ENCODE measurements at regions not wholly inside any gene's neighbourhood (a gene's known extent, or its start where the extent isn't known, plus 50 kb on each side); places are given as distances from the start of the nearest gene placed in this dataset.
A peak's percentile ranks its signal among the peaks of the same experiment; 100 is the strongest.

DNA sequence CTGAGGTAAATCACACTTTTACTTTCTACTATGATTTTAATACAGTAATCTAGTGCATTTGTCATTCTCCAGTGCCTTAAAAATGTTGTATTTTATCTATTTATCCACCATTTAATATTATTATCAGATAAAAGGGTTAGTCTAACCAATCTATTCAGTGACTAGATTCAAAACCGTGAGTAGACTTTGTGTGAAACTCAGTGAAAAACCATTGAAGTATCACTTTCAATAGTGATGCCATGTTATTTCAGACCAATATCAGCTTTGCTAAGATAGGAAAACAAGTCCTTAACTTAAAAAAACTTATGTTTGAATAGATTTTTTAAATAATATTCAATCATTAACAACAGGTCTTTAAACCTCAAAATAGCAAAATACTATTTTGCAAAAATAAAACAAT lies 1628.7 kb downstream of the REEP3 start:
- Histone ChIP-seq H2AFZ (ENCODE audit: low read depth, low read length) (no peak overlapping the region), H3K14ac (ENCODE audit: low read length in 2 of 2) (no peak overlapping the region), H3K27me3 (ENCODE audit: control insufficient read depth in 1 of 2, insufficient read depth in 1 of 2, low read length in 2 of 2) (no peaks in the 10 kb centered on the region)

DNA sequence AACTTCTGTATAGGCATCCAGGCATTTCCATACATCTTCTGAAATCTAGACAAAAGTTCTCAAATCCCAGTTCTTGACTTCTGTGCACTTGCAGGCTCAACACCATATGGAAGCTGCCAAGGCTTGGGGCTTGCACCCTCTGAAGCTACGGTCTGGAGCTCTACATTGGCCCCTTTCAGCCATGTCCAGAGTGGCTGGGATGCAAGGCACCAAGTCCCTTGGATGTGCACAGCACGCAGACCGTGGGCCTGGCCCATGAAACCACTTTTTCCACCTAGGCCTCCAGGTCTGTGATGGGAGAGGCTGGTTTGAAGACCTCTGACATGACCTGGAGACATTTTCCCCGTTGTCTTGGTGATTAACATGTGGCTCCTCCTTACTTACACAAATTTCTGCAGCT lies 1645.1 kb downstream of the REEP3 start:
- Histone ChIP-seq H2AFZ (ENCODE audit: low read depth, low read length) (no peak overlapping the region), H3K23ac (ENCODE audit: low read length in 2 of 2) (peak overlapping the region in 1 of 2 experiments; percentile 95), H3K36me3 (ENCODE audit: control insufficient read depth in 1 of 2, insufficient read depth in 2 of 2, low read depth in 1 of 2, low read length in 2 of 2) (no peaks in the 10 kb centered on the region), H3K27ac (ENCODE audit: low read length, poor library complexity, severe bottlenecking) (no peak overlapping the region), H3K9me3 (ENCODE audit: control insufficient read depth, low read length) (peaks cover 11% of the 10 kb centered on the region), H2BK15ac (ENCODE audit: low read depth, poor library complexity, severe bottlenecking) (no peak overlapping the region), H3K79me1 (replicated peaks; ENCODE audit: low read length, poor library complexity, severe bottlenecking) (no peaks in the 10 kb centered on the region), H3K4me3 (ENCODE audit: insufficient read depth in 1 of 2, low read depth in 1 of 2, low read length in 2 of 2) (no peak overlapping the region), H3K9ac (ENCODE audit: low read length) (no peak overlapping the region), H2AK5ac (ENCODE audit: low read length, severe bottlenecking) (no peak overlapping the region), H3K27me3 (ENCODE audit: control insufficient read depth in 1 of 2, insufficient read depth in 1 of 2, low read length in 2 of 2) (no peaks in the 10 kb centered on the region), H2BK12ac (ENCODE audit: low read length in 2 of 2) (no peak overlapping the region), H4K91ac (ENCODE audit: low read length) (no peak overlapping the region), H3K4me1 (ENCODE audit: control insufficient read depth, insufficient read depth, low read depth, low read length) (no peaks in the 10 kb centered on the region), H3K4ac (ENCODE audit: low read depth in 1 of 2, low read length in 2 of 2) (no peak overlapping the region), H2BK5ac (ENCODE audit: low read depth, low read length, poor library complexity, severe bottlenecking) (no peak overlapping the region), H4K8ac (ENCODE audit: low read length) (no peak overlapping the region), H3K14ac (ENCODE audit: low read length in 2 of 2) (peak overlapping the region in 1 of 2 experiments; percentile 84), H3K4me2 (ENCODE audit: low read length, poor library complexity, severe bottlenecking) (no peak overlapping the region), H2BK120ac (ENCODE audit: low read depth, low read length) (no peak overlapping the region), H3K18ac (ENCODE audit: low read depth in 1 of 2, low read length in 2 of 2) (no peak overlapping the region)
- no peak for DNase-seq
- 73% methylated on average over 4 of the region's 4 CpGs for WGBS

More for the DNA sequence above, 1628.7 kb downstream of the REEP3 start:
- H2BK5ac ChIP-seq (ENCODE audit: low read depth, low read length, poor library complexity, severe bottlenecking), result no peak overlapping the region
- no peaks in the 10 kb centered on the region for H3K4me1 ChIP-seq (ENCODE audit: control insufficient read depth, insufficient read depth, low read depth, low read length)
- WGBS, result no CpG with 5 or more reads among the region's 1 CpG
- H3K4ac ChIP-seq (ENCODE audit: low read depth in 1 of 2, low read length in 2 of 2), result no peak overlapping the region
- H3K9ac ChIP-seq (ENCODE audit: low read length), result no peak overlapping the region
- H2BK15ac ChIP-seq (ENCODE audit: low read depth, poor library complexity, severe bottlenecking), result no peak overlapping the region
- no peak overlapping the region for H3K4me2 ChIP-seq (ENCODE audit: low read length, poor library complexity, severe bottlenecking)
- no peak overlapping the region for H4K8ac ChIP-seq (ENCODE audit: low read length)
- H3K18ac ChIP-seq (ENCODE audit: low read depth in 1 of 2, low read length in 2 of 2), result no peak overlapping the region
- no peaks in the 10 kb centered on the region for H3K9me3 ChIP-seq (ENCODE audit: control insufficient read depth, low read length)
- no peak overlapping the region for H2AK5ac ChIP-seq (ENCODE audit: low read length, severe bottlenecking)
- H3K4me3 ChIP-seq (ENCODE audit: insufficient read depth in 1 of 2, low read depth in 1 of 2, low read length in 2 of 2), result no peak overlapping the region
- no peak overlapping the region for H3K23ac ChIP-seq (ENCODE audit: low read length in 2 of 2)
- H3K79me1 ChIP-seq (replicated peaks; ENCODE audit: low read length, poor library complexity, severe bottlenecking), result no peaks in the 10 kb centered on the region
- DNase-seq, result no peak
- H3K36me3 ChIP-seq (ENCODE audit: control insufficient read depth in 1 of 2, insufficient read depth in 2 of 2, low read depth in 1 of 2, low read length in 2 of 2), result no peaks in the 10 kb centered on the region
- H2BK120ac ChIP-seq (ENCODE audit: low read depth, low read length), result no peak overlapping the region
- H2BK12ac ChIP-seq (ENCODE audit: low read length in 2 of 2), result no peak overlapping the region
- no peak overlapping the region for H4K91ac ChIP-seq (ENCODE audit: low read length)
- no peak overlapping the region for H3K27ac ChIP-seq (ENCODE audit: low read length, poor library complexity, severe bottlenecking)

DNA sequence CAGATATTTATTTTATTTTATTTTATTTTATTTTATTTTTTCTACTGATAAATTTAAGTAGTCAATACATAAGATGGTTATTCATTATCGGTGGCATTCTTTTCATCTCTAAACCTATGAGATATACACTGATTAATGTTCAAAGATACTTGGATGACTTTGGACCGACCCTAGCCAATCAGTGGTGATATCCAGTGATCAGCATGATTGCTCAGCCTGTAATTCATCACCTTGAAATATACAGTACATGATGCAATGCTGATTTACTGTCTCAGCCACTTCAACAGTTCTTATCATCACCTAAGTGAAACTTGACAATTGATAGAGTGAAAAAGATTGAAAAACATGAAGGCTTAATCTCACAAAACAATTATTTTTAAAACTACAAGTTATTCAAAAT lies 1651.0 kb downstream of the REEP3 start:
- no peak overlapping the region for H3K23ac ChIP-seq (ENCODE audit: low read length in 2 of 2)
- H4K8ac ChIP-seq (ENCODE audit: low read length), result no peak overlapping the region
- no peak overlapping the region for H3K9ac ChIP-seq (ENCODE audit: low read length)
- H3K9me3 ChIP-seq (ENCODE audit: control insufficient read depth, low read length), result peaks cover 11% of the 10 kb centered on the region
- no peak overlapping the region for H3K18ac ChIP-seq (ENCODE audit: low read depth in 1 of 2, low read length in 2 of 2)
- no peaks in the 10 kb centered on the region for H3K4me1 ChIP-seq (ENCODE audit: control insufficient read depth, insufficient read depth, low read depth, low read length)
- H3K79me1 ChIP-seq (replicated peaks; ENCODE audit: low read length, poor library complexity, severe bottlenecking), result no peaks in the 10 kb centered on the region
- no peak overlapping the region for H3K14ac ChIP-seq (ENCODE audit: low read length in 2 of 2)
- no peak overlapping the region for H2BK120ac ChIP-seq (ENCODE audit: low read depth, low read length)
- H3K4ac ChIP-seq (ENCODE audit: low read depth in 1 of 2, low read length in 2 of 2), result no peak overlapping the region
- WGBS, result 86% methylated on average over 2 of the region's 2 CpGs
- no peak overlapping the region for H2AK5ac ChIP-seq (ENCODE audit: low read length, severe bottlenecking)
- no peak overlapping the region for H4K91ac ChIP-seq (ENCODE audit: low read length)
- no peak overlapping the region for H3K4me3 ChIP-seq (ENCODE audit: insufficient read depth in 1 of 2, low read depth in 1 of 2, low read length in 2 of 2)
- DNase-seq, result no peak
- no peak overlapping the region for H2BK12ac ChIP-seq (ENCODE audit: low read length in 2 of 2)
- H3K27ac ChIP-seq (ENCODE audit: low read length, poor library complexity, severe bottlenecking), result no peak overlapping the region
- no peaks in the 10 kb centered on the region for H3K27me3 ChIP-seq (ENCODE audit: control insufficient read depth in 1 of 2, insufficient read depth in 1 of 2, low read length in 2 of 2)
- no peak overlapping the region for H2BK15ac ChIP-seq (ENCODE audit: low read depth, poor library complexity, severe bottlenecking)
- H3K36me3 ChIP-seq (ENCODE audit: control insufficient read depth in 1 of 2, insufficient read depth in 2 of 2, low read depth in 1 of 2, low read length in 2 of 2), result no peaks in the 10 kb centered on the region
- H2AFZ ChIP-seq (ENCODE audit: low read depth, low read length), result no peak overlapping the region
- H3K4me2 ChIP-seq (ENCODE audit: low read length, poor library complexity, severe bottlenecking), result no peak overlapping the region
- no peak overlapping the region for H2BK5ac ChIP-seq (ENCODE audit: low read depth, low read length, poor library complexity, severe bottlenecking)

GRCh38 chr10:65176994-65177393 lies 1655.8 kb downstream of the REEP3 start:
- Histone ChIP-seq H2BK12ac (ENCODE audit: low read length in 2 of 2) (no peak overlapping the region), H3K27me3 (ENCODE audit: control insufficient read depth in 1 of 2, insufficient read depth in 1 of 2, low read length in 2 of 2) (no peaks in the 10 kb centered on the region), H3K4me2 (ENCODE audit: low read length, poor library complexity, severe bottlenecking) (no peak overlapping the region), H3K36me3 (ENCODE audit: control insufficient read depth in 1 of 2, insufficient read depth in 2 of 2, low read depth in 1 of 2, low read length in 2 of 2) (no peaks in the 10 kb centered on the region), H2BK5ac (ENCODE audit: low read depth, low read length, poor library complexity, severe bottlenecking) (no peak overlapping the region), H4K91ac (ENCODE audit: low read length) (no peak overlapping the region), H2BK120ac (ENCODE audit: low read depth, low read length) (no peak overlapping the region), H3K14ac (ENCODE audit: low read length in 2 of 2) (no peak overlapping the region), H3K18ac (ENCODE audit: low read depth in 1 of 2, low read length in 2 of 2) (no peak overlapping the region), H3K4ac (ENCODE audit: low read depth in 1 of 2, low read length in 2 of 2) (no peak overlapping the region), H2BK15ac (ENCODE audit: low read depth, poor library complexity, severe bottlenecking) (no peak overlapping the region), H3K79me1 (replicated peaks; ENCODE audit: low read length, poor library complexity, severe bottlenecking) (no peaks in the 10 kb centered on the region), H3K27ac (ENCODE audit: low read length, poor library complexity, severe bottlenecking) (no peak overlapping the region), H2AFZ (ENCODE audit: low read depth, low read length) (no peak overlapping the region), H3K9me3 (ENCODE audit: control insufficient read depth, low read length) (peaks cover 21% of the 10 kb centered on the region), H2AK5ac (ENCODE audit: low read length, severe bottlenecking) (no peak overlapping the region), H3K4me3 (ENCODE audit: insufficient read depth in 1 of 2, low read depth in 1 of 2, low read length in 2 of 2) (no peak overlapping the region), H4K8ac (ENCODE audit: low read length) (no peak overlapping the region), H3K4me1 (ENCODE audit: control insufficient read depth, insufficient read depth, low read depth, low read length) (no peaks in the 10 kb centered on the region), H3K23ac (ENCODE audit: low read length in 2 of 2) (no peak overlapping the region), H3K9ac (ENCODE audit: low read length) (no peak overlapping the region)
- 86% methylated on average over 6 of the region's 7 CpGs for WGBS
- DNase-seq, result no peak

Measured in mesenchymal stem cell (in vitro differentiated cells and primary cell).